HEK293 (cell line): ENCODE measurements at regions not wholly inside any gene's neighbourhood (a gene's known extent, or its start where the extent isn't known, plus 50 kb on each side); places are given as distances from the start of the nearest gene placed in this dataset.

Experiments used
- CTCF ChIA-PET: fragments of 350-600 bp; formaldehyde crosslinking; extraction: SDS; loops from one replicate; lab custom pipeline; 2021; ENCODE audit warnings: antibody characterized with exemption; lab: Yijun Ruan, JAX
- POLR2A ChIA-PET: fragments of 300-600 bp; formaldehyde crosslinking; extraction: SDS; loops from one replicate; lab custom pipeline; 2020; ENCODE audit warnings: antibody characterized with exemption, inconsistent platforms; lab: Yijun Ruan, JAX
- H3K27ac ChIP-seq: fragments of 200-500 bp; sonication (Bioruptor generic); 2 replicates; pipeline ENCODE4 v1.5.1; 2014; ENCODE audit warnings: low read depth, low read length, control low read depth, inconsistent platforms; ENCODE audit errors: extremely low read depth
- H3K36me3 ChIP-seq, 2 experiments: fragments of 200-500 bp in 1 of 2; sonication (Bioruptor generic) in 1 of 2; 1 replicate in 1 of 2; 2 replicates in 1 of 2; pipeline ENCODE4 v1.5.1; 2014 to 2017; ENCODE audit warnings: inconsistent platforms in 2 of 2, low read length in 2 of 2; ENCODE audit not compliant: control insufficient read depth in 2 of 2, insufficient read depth in 1 of 2
- H3K4me1 ChIP-seq: fragments of 200-500 bp; sonication (Bioruptor generic); 2 replicates; pipeline ENCODE4 v1.5.1; 2014; ENCODE audit warnings: mild to moderate bottlenecking, low read length, inconsistent platforms; ENCODE audit not compliant: control insufficient read depth, insufficient read depth
- H3K4me3 ChIP-seq: 2 replicates; pipeline ENCODE4 v1.5.1; 2011; ENCODE audit warnings: low read depth, mild to moderate bottlenecking, control low read depth, low read length, moderate library complexity
- H3K9me3 ChIP-seq: fragments of 200-500 bp; sonication (Bioruptor generic); 2 replicates; pipeline ENCODE4 v1.5.1; 2014; ENCODE audit warnings: low read depth, low read length, inconsistent platforms; ENCODE audit not compliant: control insufficient read depth, insufficient read depth
- IKZF3 ChIP-seq: fragments of 450-650 bp; IDR thresholded peaks from 2 replicates; pipeline ENCODE4 v1.5.0; 2018; ENCODE audit warnings: missing biosample characterization, mild to moderate bottlenecking, missing genetic modification characterization, moderate library complexity
- KLF7 ChIP-seq: fragments of 450-650 bp; formaldehyde crosslinking; IDR thresholded peaks from 2 replicates; pipeline ENCODE4 v1.5.1; 2016; ENCODE audit warnings: missing biosample characterization, missing genetic modification characterization, borderline replicate concordance
- PBX3 ChIP-seq: sonication (generic); formaldehyde crosslinking; IDR thresholded peaks from 2 replicates; pipeline ENCODE4 v1.8.1; 2022; ENCODE audit warnings: mild to moderate bottlenecking, moderate library complexity, missing genetic modification reagents
- PRDM6 ChIP-seq: fragments of 450-650 bp; formaldehyde crosslinking; IDR thresholded peaks from 2 replicates; pipeline ENCODE4 v1.5.1; 2017; ENCODE audit warnings: missing biosample characterization, missing genetic modification characterization
- ZBTB17 ChIP-seq: fragments of 450-650 bp; formaldehyde crosslinking; IDR thresholded peaks from 2 replicates; pipeline ENCODE4 v1.5.1; 2016; ENCODE audit warnings: missing biosample characterization, missing genetic modification characterization
- ZBTB44 ChIP-seq: fragments of 450-650 bp; IDR thresholded peaks from 2 replicates; pipeline ENCODE4 v1.5.1; 2018; ENCODE audit warnings: missing biosample characterization, mild to moderate bottlenecking, missing genetic modification characterization
- ZFP69B ChIP-seq: fragments of 450-650 bp; formaldehyde crosslinking; IDR thresholded peaks from 2 replicates; pipeline ENCODE4 v1.5.1; 2016; ENCODE audit warnings: missing biosample characterization, missing genetic modification characterization
- ZNF114 ChIP-seq: fragments of 450-650 bp; formaldehyde crosslinking; IDR thresholded peaks from 2 replicates; pipeline ENCODE4 v1.5.0; 2017; ENCODE audit warnings: missing biosample characterization, missing genetic modification characterization
- ZNF202 ChIP-seq: fragments of 450-650 bp; formaldehyde crosslinking; IDR thresholded peaks from 2 replicates; pipeline ENCODE4 v1.5.1; 2016; ENCODE audit warnings: missing biosample characterization, missing genetic modification characterization, borderline replicate concordance
- ZNF211 ChIP-seq: fragments of 450-650 bp; formaldehyde crosslinking; IDR thresholded peaks from 2 replicates; pipeline ENCODE4 v1.5.1; 2016; ENCODE audit warnings: low read depth, missing biosample characterization, missing genetic modification characterization
- ZNF214 ChIP-seq: fragments of 450-650 bp; formaldehyde crosslinking; IDR thresholded peaks from 2 replicates; pipeline ENCODE4 v1.5.1; 2017; ENCODE audit warnings: missing biosample characterization, mild to moderate bottlenecking, missing genetic modification characterization, borderline replicate concordance
- ZNF221 ChIP-seq: fragments of 450-650 bp; formaldehyde crosslinking; IDR thresholded peaks from 2 replicates; pipeline ENCODE4 v1.5.1; 2017; ENCODE audit warnings: missing biosample characterization, missing genetic modification characterization, borderline replicate concordance
- ZNF266 ChIP-seq: fragments of 450-650 bp; formaldehyde crosslinking; IDR thresholded peaks from 2 replicates; pipeline ENCODE4 v1.5.1; 2016; ENCODE audit warnings: missing biosample characterization, missing genetic modification characterization, low read depth
- ZNF366 ChIP-seq: fragments of 450-650 bp; formaldehyde crosslinking; conservative IDR thresholded peaks from 2 replicates; pipeline ENCODE4 v1.5.1; 2016; ENCODE audit warnings: missing biosample characterization, missing genetic modification characterization
- ZNF398 ChIP-seq: fragments of 450-650 bp; formaldehyde crosslinking; IDR thresholded peaks from 2 replicates; pipeline ENCODE4 v1.5.1; 2017; ENCODE audit warnings: missing biosample characterization, missing genetic modification characterization
- ZNF416 ChIP-seq: fragments of 450-650 bp; formaldehyde crosslinking; IDR thresholded peaks from 2 replicates; pipeline ENCODE4 v1.5.1; 2016; ENCODE audit warnings: missing biosample characterization, missing genetic modification characterization
- ZNF423 ChIP-seq: fragments of 450-650 bp; formaldehyde crosslinking; IDR thresholded peaks from 2 replicates; pipeline ENCODE4 v1.5.1; 2016; ENCODE audit warnings: missing biosample characterization, missing genetic modification characterization
- ZNF473 ChIP-seq: fragments of 450-650 bp; formaldehyde crosslinking; IDR thresholded peaks from 2 replicates; pipeline ENCODE4 v1.5.1; 2017; ENCODE audit warnings: missing biosample characterization, missing genetic modification characterization
- ZNF544 ChIP-seq: fragments of 450-650 bp; formaldehyde crosslinking; IDR thresholded peaks from 2 replicates; pipeline ENCODE4 v1.5.0; 2017; ENCODE audit warnings: missing biosample characterization, missing genetic modification characterization
- ZNF555 ChIP-seq: fragments of 450-650 bp; formaldehyde crosslinking; conservative IDR thresholded peaks from 2 replicates; pipeline ENCODE4 v1.5.1; 2017; ENCODE audit warnings: missing biosample characterization, mild to moderate bottlenecking, missing genetic modification characterization, inconsistent platforms
- ZNF561 ChIP-seq: fragments of 450-650 bp; IDR thresholded peaks from 2 replicates; pipeline ENCODE4 v1.5.1; 2018; ENCODE audit warnings: missing biosample characterization, missing genetic modification characterization, borderline replicate concordance
- ZNF623 ChIP-seq: fragments of 450-650 bp; formaldehyde crosslinking; IDR thresholded peaks from 2 replicates; pipeline ENCODE4 v1.5.1; 2016; ENCODE audit warnings: missing biosample characterization, missing genetic modification characterization
- ZNF626 ChIP-seq: fragments of 450-650 bp; sonication (Bioruptor Pico); formaldehyde crosslinking; IDR thresholded peaks from 2 replicates; pipeline ENCODE4 v1.5.1; 2018; ENCODE audit warnings: missing biosample characterization, missing genetic modification characterization, inconsistent platforms
- ZNF639 ChIP-seq: fragments of 450-650 bp; formaldehyde crosslinking; IDR thresholded peaks from 2 replicates; pipeline ENCODE4 v1.5.1; 2016; ENCODE audit warnings: missing biosample characterization, missing genetic modification characterization
- ZSCAN23 ChIP-seq: fragments of 450-650 bp; formaldehyde crosslinking; IDR thresholded peaks from 2 replicates; pipeline ENCODE4 v1.5.1; 2016; ENCODE audit warnings: missing biosample characterization, missing genetic modification characterization
- ZSCAN4 ChIP-seq: fragments of 450-650 bp; formaldehyde crosslinking; IDR thresholded peaks from 2 replicates; pipeline ENCODE4 v1.5.1; 2017; ENCODE audit warnings: missing biosample characterization, missing genetic modification characterization

- H3K27ac ChIP-seq = no peak overlapping the region
- no peaks in the 10 kb centered on the region for H3K4me1 ChIP-seq
Measured at GRCh38 chr10:57367412-57367811, 900.3 kb downstream of the IPMK start.

GRCh38 chr10:57362811-57363210 lies 904.9 kb downstream of the IPMK start:
- ChIA-PET POLR2A (no interaction called here), CTCF (no interaction called here)
- H3K9me3 ChIP-seq = no peaks in the 10 kb centered on the region

More at GRCh38 chr10:57367412-57367811, 900.3 kb downstream of the IPMK start:
- TF ChIP-seq ZNF114 (tag by site-specific recombination) = no peak
- TF ChIP-seq ZNF555 = no peak
- no peak for TF ChIP-seq ZNF544 (tag by site-specific recombination)
- TF ChIP-seq ZNF623 (tag by site-specific recombination) = no peak
- TF ChIP-seq ZNF398 (tag by site-specific recombination) = no peak
- no peak for TF ChIP-seq KLF7
- TF ChIP-seq ZNF416 = no peak
- no peak for TF ChIP-seq ZBTB17 (tag by site-specific recombination)
- TF ChIP-seq ZNF211 = no peak
- TF ChIP-seq ZNF221 = no peak
- no peak for TF ChIP-seq PBX3 (CRISPR knock-in tag)
- no peak for TF ChIP-seq ZNF214 (tag by site-specific recombination)
- no peak for TF ChIP-seq ZBTB44 (tag by site-specific recombination)
- TF ChIP-seq ZNF366 (tag by site-specific recombination) = no peak
- TF ChIP-seq ZFP69B (tag by site-specific recombination) = no peak
- TF ChIP-seq ZSCAN23 (tag by site-specific recombination) = no peak
- ChIA-PET POLR2A (no interaction called here), CTCF (no interaction called here)
- no peaks in the 10 kb centered on the region for H3K9me3 ChIP-seq
- no peaks in the 10 kb centered on the region for H3K36me3 ChIP-seq
- H3K4me3 ChIP-seq = no peak overlapping the region

More at GRCh38 chr10:57362811-57363210, 904.9 kb downstream of the IPMK start:
- no peak for TF ChIP-seq ZNF423 (tag by site-specific recombination)
- TF ChIP-seq ZNF639 (tag by site-specific recombination) = no peak
- no peak for TF ChIP-seq IKZF3 (tag by site-specific recombination)
- TF ChIP-seq ZNF561 = no peak
- no peak for TF ChIP-seq ZNF626 (tag by site-specific recombination)
- no peak for TF ChIP-seq PRDM6 (tag by site-specific recombination)
- TF ChIP-seq ZNF473 = no peak
- no peak for TF ChIP-seq ZNF221
- no peak for TF ChIP-seq ZNF398 (tag by site-specific recombination)
- TF ChIP-seq ZSCAN4 (tag by site-specific recombination) = no peak
- TF ChIP-seq ZNF202 (tag by site-specific recombination) = no peak
- no peak for TF ChIP-seq ZNF266 (tag by site-specific recombination)
- Histone ChIP-seq H3K4me3 (no peak overlapping the region), H3K27ac (no peak overlapping the region), H3K36me3 (no peaks in the 10 kb centered on the region), H3K4me1 (no peaks in the 10 kb centered on the region)
